ENCODE measurements at regions not wholly inside any gene's neighbourhood (a gene's known extent, or its start where the extent isn't known, plus 50 kb on each side); places are given as distances from the start of the nearest gene placed in this dataset.
"Not testable (repeated sequence)": the region's sequence is repeated elsewhere in the genome, so short reads cannot be mapped to it uniquely, and the experiment has no call there.

DNA sequence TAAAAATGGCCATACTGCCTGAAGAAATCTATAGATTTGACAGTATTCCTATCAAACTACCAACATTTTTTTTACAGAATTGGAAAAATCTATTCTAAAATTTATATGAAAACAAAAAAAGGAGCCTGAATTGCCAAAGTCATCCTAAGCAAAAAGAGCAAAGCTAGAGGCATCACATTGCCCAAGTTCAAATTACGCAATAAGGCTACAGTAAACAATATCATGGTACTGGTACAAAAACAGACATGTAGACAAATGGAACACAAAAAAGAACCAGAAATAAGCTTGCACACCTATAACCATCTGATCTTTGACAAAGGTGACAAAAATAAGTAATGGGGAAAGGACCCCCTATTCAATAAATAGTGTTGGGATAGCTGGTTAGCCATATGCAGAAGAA lies 50.2 kb upstream of the THSD7B start:
- Histone ChIP-seq H3K4me3 (ENCODE audit: low read length) (no peak overlapping the region), H3K27me3 (ENCODE audit: control insufficient read depth, insufficient read depth, low read length) (no peaks in the 10 kb centered on the region), H3K9me3 (ENCODE audit: control insufficient read depth, low read length) (no peaks in the 10 kb centered on the region), H3K36me3 (ENCODE audit: control insufficient read depth, insufficient read depth, low read length) (no peaks in the 10 kb centered on the region), H3K9ac (ENCODE audit: low read length) (no peak overlapping the region), H3K4me1 (ENCODE audit: control insufficient read depth, insufficient read depth, low read length) (no peaks in the 10 kb centered on the region)

DNA sequence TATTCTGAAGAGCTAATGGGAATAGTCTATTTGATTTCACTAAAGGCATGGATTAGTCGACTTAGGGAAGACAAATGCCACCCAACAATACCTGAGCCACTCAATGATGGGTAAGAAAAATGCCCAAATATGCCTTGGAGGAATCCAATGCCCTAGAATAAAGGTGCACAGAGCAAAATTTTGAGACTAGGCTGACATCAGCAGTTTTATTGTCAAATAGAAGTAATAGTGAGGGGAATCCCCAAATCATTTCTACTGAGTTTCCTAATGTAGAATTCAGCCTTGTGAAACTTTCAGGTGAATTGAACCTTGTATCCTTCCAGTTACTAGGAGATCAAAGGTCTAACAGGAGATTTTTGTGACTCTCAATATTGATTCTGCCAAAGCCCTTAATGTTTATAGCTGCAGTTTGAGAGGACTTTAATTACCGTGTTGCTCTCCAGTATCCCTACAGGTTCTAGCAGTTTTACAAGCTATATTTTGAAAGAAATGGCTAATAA lies 50.8 kb upstream of the THSD7B start:
- Histone ChIP-seq H3K4me1 (ENCODE audit: control insufficient read depth, insufficient read depth, low read length) (no peaks in the 10 kb centered on the region), H3K27me3 (ENCODE audit: control insufficient read depth, insufficient read depth, low read length) (no peaks in the 10 kb centered on the region), H3K36me3 (ENCODE audit: control insufficient read depth, insufficient read depth, low read length) (no peaks in the 10 kb centered on the region), H3K9me3 (ENCODE audit: control insufficient read depth, low read length) (no peaks in the 10 kb centered on the region), H3K4me3 (ENCODE audit: low read length) (no peak overlapping the region), H3K9ac (ENCODE audit: low read length) (no peak overlapping the region)

DNA sequence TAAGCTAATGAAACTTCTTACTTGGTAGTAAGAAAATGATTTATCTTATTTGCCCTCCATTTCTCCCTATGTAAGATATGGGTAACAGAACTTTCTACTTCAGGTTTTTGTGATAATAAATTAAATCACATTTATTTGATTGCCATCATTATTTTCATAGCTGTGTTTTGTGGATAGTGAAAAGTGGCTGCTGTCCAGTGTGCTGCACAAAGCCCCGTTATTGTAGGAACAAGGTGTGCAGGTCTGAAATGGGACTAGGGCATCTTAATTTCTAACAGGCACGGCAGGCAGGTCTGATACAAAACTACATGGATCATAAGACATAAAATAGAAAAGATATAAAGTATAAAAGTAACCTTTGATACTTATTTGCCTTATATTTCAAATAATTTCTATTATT lies 51.6 kb upstream of the THSD7B start:
- Histone ChIP-seq H3K27me3 (ENCODE audit: control insufficient read depth, insufficient read depth, low read length) (no peaks in the 10 kb centered on the region), H3K9me3 (ENCODE audit: control insufficient read depth, low read length) (no peaks in the 10 kb centered on the region), H3K36me3 (ENCODE audit: control insufficient read depth, insufficient read depth, low read length) (no peaks in the 10 kb centered on the region), H3K9ac (ENCODE audit: low read length) (no peak overlapping the region), H3K4me3 (ENCODE audit: low read length) (no peak overlapping the region), H3K4me1 (ENCODE audit: control insufficient read depth, insufficient read depth, low read length) (no peaks in the 10 kb centered on the region)

DNA sequence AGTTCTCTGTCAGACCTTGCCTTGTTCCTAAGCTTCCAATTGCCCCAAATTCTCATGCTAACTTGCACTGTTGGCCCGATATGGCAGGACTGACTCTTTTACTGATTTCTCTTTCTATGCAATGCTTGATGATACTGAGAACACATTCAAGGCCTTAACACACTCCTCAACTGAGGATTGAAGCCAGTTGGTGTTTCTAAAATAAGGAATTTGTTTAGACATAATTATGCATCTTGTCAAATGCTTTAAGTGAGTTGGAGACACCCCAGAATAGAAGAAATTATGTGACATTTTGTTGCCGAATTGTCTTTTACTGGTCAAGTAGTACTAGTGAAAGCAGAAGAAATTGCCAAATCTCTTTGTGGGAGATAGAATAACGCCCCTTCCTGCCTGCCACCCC lies 60.0 kb upstream of the THSD7B start:
- Histone ChIP-seq H3K4me3 (ENCODE audit: low read length) (no peak overlapping the region), H3K36me3 (ENCODE audit: control insufficient read depth, insufficient read depth, low read length) (no peaks in the 10 kb centered on the region), H3K9me3 (ENCODE audit: control insufficient read depth, low read length) (no peaks in the 10 kb centered on the region), H3K9ac (ENCODE audit: low read length) (no peak overlapping the region), H3K4me1 (ENCODE audit: control insufficient read depth, insufficient read depth, low read length) (no peaks in the 10 kb centered on the region), H3K27me3 (ENCODE audit: control insufficient read depth, insufficient read depth, low read length) (no peaks in the 10 kb centered on the region)

DNA sequence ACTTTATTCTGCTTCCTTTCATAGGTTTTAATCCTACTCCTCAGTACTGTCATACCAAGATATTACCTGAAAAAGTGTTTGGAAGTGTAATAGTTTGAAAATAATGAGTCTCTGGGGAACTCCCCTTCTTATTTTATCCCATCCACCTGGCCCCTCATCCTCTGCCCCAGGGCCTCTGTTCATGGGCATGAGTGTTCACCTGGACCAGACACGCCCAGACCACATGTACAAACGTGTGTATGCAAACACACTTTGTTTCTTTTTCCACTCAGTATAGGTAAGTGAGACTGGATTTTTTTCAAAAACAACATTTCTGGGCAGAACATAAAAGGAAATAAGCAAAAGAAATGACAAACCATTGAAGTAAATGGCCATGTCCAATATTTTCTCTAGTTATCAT lies 62.1 kb upstream of the THSD7B start:
- no peak overlapping the region for H3K4me3 ChIP-seq (ENCODE audit: low read length)

DNA sequence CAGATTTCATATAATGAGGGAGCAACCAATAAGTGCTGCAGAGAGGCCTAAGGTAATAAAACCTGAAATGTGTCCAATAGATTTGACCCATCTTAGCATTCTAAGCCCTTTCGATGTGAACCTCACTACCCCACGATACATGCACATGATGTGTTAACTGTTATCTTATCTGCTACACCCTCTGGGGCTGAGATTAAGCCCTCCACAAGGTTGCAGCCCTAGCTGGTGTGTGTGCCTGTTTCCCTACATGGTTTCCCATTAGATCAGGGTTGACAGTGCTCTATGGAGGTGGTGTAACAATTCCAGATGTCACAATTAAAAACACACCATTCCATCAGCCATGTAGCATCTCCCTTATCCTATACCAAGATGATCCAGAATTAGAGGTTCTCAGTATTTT lies 68.9 kb upstream of the THSD7B start:
- H3K4me1 ChIP-seq (ENCODE audit: control insufficient read depth, insufficient read depth, low read length), result no peaks in the 10 kb centered on the region
- no peak overlapping the region for H3K4me3 ChIP-seq (ENCODE audit: low read length)
- H3K9me3 ChIP-seq (ENCODE audit: control insufficient read depth, low read length), result no peaks in the 10 kb centered on the region
- H3K36me3 ChIP-seq (ENCODE audit: control insufficient read depth, insufficient read depth, low read length), result no peaks in the 10 kb centered on the region
- no peak overlapping the region for H3K9ac ChIP-seq (ENCODE audit: low read length)
- H3K27me3 ChIP-seq (ENCODE audit: control insufficient read depth, insufficient read depth, low read length), result no peaks in the 10 kb centered on the region

More for the DNA sequence above, 62.1 kb upstream of the THSD7B start:
- Histone ChIP-seq H3K36me3 (ENCODE audit: control insufficient read depth, insufficient read depth, low read length) (no peaks in the 10 kb centered on the region), H3K27me3 (ENCODE audit: control insufficient read depth, insufficient read depth, low read length) (no peaks in the 10 kb centered on the region), H3K9ac (ENCODE audit: low read length) (no peak overlapping the region), H3K9me3 (ENCODE audit: control insufficient read depth, low read length) (no peaks in the 10 kb centered on the region), H3K4me1 (ENCODE audit: control insufficient read depth, insufficient read depth, low read length) (no peaks in the 10 kb centered on the region)

DNA sequence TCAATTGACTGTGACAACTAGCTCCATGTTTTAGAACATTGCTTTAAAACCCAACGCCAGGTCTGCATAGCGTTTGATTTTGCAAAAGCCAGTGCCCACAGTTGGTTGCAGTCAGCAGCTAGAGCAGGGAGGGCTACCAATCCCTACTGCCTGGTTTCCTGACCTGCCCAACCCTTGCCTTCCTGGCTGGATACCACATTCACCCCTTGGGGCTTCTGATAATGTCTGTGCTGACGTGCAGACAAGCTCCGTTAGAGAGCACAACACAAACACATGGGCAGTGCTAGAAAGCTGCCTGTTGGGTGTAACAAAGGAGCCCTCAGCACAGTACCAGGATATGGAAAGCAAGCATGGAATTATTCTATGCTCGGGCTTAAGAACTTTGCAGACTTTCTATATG lies 71.4 kb upstream of the THSD7B start:
- no peaks in the 10 kb centered on the region for H3K36me3 ChIP-seq (ENCODE audit: control insufficient read depth, insufficient read depth, low read length)
- no peak overlapping the region for H3K9ac ChIP-seq (ENCODE audit: low read length)
- H3K4me3 ChIP-seq (ENCODE audit: low read length), result no peak overlapping the region
- H3K4me1 ChIP-seq (ENCODE audit: control insufficient read depth, insufficient read depth, low read length), result no peaks in the 10 kb centered on the region
- H3K9me3 ChIP-seq (ENCODE audit: control insufficient read depth, low read length), result no peaks in the 10 kb centered on the region
- H3K27me3 ChIP-seq (ENCODE audit: control insufficient read depth, insufficient read depth, low read length), result no peaks in the 10 kb centered on the region

DNA sequence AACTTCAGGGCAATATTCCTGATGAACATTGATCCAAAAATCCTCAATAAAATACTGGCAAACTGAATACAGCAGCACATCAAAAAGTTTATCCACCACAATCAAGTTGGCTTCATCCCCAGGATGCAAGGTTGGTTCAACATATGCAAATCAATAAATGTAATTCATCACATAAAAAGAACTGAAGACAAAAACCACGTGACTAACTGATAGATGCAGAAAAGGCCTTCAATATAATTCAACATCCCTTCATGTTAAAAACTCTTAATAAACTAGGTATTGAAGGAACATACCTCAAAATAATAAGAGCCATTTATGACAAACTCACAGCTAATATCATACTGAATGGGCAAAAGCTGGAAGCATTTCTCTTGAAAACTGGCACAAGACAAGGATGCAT lies 85.3 kb upstream of the THSD7B start:
- not testable (repeated sequence) for H3K9me3 ChIP-seq (ENCODE audit: control insufficient read depth, low read length)

DNA sequence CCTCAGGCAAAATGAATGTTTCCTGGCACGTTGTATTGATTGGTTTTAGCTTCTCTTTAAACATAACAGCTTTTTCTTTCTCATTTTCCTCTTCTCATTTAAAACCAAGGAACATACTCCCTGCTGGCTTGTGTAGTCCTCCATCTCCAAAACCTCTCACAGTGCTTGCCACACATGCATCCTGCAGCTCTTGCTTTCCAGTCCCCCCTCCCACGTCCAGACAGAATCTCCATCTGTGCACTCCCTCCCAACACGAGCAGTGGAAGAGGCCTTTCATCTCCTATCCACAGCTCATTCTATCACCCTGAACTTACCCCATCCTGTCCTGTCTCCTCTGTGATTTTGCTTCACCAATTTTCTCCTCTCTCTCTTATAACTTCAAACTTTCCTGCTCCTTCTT lies 99.6 kb upstream of the THSD7B start:
- H3K9ac ChIP-seq (ENCODE audit: low read length), result no peak overlapping the region
- no peaks in the 10 kb centered on the region for H3K4me1 ChIP-seq (ENCODE audit: control insufficient read depth, insufficient read depth, low read length)
- no peaks in the 10 kb centered on the region for H3K27me3 ChIP-seq (ENCODE audit: control insufficient read depth, insufficient read depth, low read length)
- H3K4me3 ChIP-seq (ENCODE audit: low read length), result no peak overlapping the region
- no peaks in the 10 kb centered on the region for H3K9me3 ChIP-seq (ENCODE audit: control insufficient read depth, low read length)
- no peaks in the 10 kb centered on the region for H3K36me3 ChIP-seq (ENCODE audit: control insufficient read depth, insufficient read depth, low read length)

More for the DNA sequence above, 85.3 kb upstream of the THSD7B start:
- not testable (repeated sequence) for H3K4me1 ChIP-seq (ENCODE audit: control insufficient read depth, insufficient read depth, low read length); H3K4me3 ChIP-seq (ENCODE audit: low read length); H3K9ac ChIP-seq (ENCODE audit: low read length); H3K27me3 ChIP-seq (ENCODE audit: control insufficient read depth, insufficient read depth, low read length); H3K36me3 ChIP-seq (ENCODE audit: control insufficient read depth, insufficient read depth, low read length)

DNA sequence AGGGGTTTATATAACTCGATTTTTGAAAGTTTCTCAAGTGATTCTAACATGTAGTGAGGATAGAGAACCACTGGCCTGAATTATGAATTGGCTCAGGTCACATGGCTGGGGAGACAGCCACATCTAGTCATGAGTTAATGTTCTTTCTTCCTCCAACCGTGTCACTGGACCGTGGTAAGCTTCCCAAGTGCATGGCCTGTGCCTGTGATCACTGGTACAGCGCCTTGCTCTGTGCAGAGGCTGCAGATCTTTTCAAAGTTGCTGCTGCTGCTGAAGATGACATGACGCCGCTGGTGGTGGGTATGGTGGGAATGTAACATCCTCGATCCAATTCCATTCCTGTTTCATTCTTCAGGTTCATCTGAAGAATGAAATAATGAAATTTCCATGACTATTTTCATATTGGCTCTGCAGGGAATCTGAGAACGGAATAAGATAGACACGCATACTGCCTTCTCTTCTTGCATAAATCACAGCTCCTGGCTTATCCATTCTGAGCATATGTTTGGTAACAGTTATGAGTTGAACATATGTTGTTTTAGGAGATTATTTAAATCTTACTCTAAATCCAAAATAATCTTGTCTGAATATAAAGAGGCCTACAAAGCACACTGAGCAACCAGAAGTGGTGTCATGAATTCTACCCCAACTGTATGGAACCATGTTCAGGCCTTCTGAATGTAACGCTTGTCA lies 100.5 kb upstream of the THSD7B start:
- no peaks in the 10 kb centered on the region for H3K4me1 ChIP-seq (ENCODE audit: control insufficient read depth, insufficient read depth, low read length)
- no peak overlapping the region for H3K9ac ChIP-seq (ENCODE audit: low read length)
- H3K36me3 ChIP-seq (ENCODE audit: control insufficient read depth, insufficient read depth, low read length), result no peaks in the 10 kb centered on the region
- H3K9me3 ChIP-seq (ENCODE audit: control insufficient read depth, low read length), result no peaks in the 10 kb centered on the region
- H3K4me3 ChIP-seq (ENCODE audit: low read length), result no peak overlapping the region
- H3K27me3 ChIP-seq (ENCODE audit: control insufficient read depth, insufficient read depth, low read length), result no peaks in the 10 kb centered on the region

DNA sequence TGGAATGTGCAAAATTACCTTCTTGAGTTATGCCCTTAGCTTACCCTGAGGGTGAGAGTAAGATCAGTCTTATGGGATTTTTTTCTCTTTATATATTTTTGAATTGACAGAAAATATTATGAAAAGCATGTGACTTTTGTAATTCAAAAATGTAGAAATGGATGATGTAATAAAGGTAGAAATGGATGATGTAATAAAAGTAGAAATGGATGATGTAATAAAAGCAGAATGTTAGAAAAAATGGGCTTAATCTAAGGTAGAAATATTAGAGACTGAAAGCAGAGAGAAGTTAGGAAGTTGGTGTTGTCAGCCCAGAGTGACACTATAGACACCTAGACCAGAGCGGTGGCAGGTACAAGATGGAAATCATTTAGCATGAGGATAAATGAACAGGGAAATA lies 107.1 kb upstream of the THSD7B start:
- H3K4me3 ChIP-seq (ENCODE audit: low read length), result no peak overlapping the region
- H3K27me3 ChIP-seq (ENCODE audit: control insufficient read depth, insufficient read depth, low read length), result no peaks in the 10 kb centered on the region
- no peaks in the 10 kb centered on the region for H3K9me3 ChIP-seq (ENCODE audit: control insufficient read depth, low read length)
- no peaks in the 10 kb centered on the region for H3K36me3 ChIP-seq (ENCODE audit: control insufficient read depth, insufficient read depth, low read length)
- no peaks in the 10 kb centered on the region for H3K4me1 ChIP-seq (ENCODE audit: control insufficient read depth, insufficient read depth, low read length)
- H3K9ac ChIP-seq (ENCODE audit: low read length), result no peak overlapping the region

DNA sequence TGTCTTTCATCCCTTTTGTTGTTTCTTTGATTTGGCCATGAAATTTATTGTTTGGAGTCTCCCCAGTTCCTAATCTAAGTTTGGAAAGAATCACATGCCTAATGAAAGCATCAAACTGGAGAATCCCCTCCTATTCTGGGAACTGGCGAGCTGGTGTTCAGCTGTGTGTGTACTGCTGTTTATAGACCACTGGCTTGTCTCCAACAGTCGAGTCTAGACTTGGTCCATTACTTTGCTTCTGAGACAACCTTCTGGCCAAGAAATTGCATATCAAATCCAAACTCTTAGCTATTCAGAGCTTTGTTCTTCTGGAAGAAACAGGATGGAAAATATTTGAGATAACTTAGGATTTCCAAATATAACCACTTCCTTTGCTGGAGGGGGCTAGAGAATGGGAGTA lies 111.5 kb upstream of the THSD7B start:
- H3K27me3 ChIP-seq (ENCODE audit: control insufficient read depth, insufficient read depth, low read length), result no peaks in the 10 kb centered on the region
- no peak overlapping the region for H3K9ac ChIP-seq (ENCODE audit: low read length)
- no peaks in the 10 kb centered on the region for H3K36me3 ChIP-seq (ENCODE audit: control insufficient read depth, insufficient read depth, low read length)
- H3K4me1 ChIP-seq (ENCODE audit: control insufficient read depth, insufficient read depth, low read length), result no peaks in the 10 kb centered on the region
- H3K4me3 ChIP-seq (ENCODE audit: low read length), result no peak overlapping the region
- no peaks in the 10 kb centered on the region for H3K9me3 ChIP-seq (ENCODE audit: control insufficient read depth, low read length)
